ENCODE measurements at regions not wholly inside any gene's neighbourhood (a gene's known extent, or its start where the extent isn't known, plus 50 kb on each side); places are given as distances from the start of the nearest gene placed in this dataset.
"Not testable (repeated sequence)": the region's sequence is repeated elsewhere in the genome, so short reads cannot be mapped to it uniquely, and the experiment has no call there.

DNA sequence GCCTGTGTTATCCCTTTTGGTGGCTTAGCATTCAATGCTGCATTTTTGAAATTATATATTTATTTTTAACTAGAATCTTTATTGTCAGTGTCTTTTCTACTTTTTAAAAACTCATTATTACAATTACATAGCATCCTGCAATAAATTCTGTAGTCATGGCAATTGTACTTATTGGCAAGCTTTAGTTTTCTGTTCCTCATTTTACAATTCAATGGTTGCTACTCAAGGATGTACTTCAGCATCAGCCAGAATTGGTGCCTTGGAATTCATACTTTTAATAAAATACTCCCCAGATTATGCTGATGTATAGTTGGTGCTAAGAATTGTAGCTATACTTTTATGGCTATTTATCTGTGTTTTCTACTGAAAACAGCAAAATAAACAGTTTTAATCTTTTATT, 1756.8 kb upstream of the SEL1L start:
- DNase-seq: no peak
- Histone ChIP-seq H3K27me3 (no peaks in the 10 kb centered on the region), H3K4me3 (no peak overlapping the region), H3K4me1 (no peaks in the 10 kb centered on the region), H3K27ac (no peak overlapping the region), H3K36me3 (no peaks in the 10 kb centered on the region), H3K9me3 (no peaks in the 10 kb centered on the region)
- intact Hi-C loops (cut with DNase I): no loop called here
- ATAC-seq: no peak
- TF ChIP-seq, protein P1, sequence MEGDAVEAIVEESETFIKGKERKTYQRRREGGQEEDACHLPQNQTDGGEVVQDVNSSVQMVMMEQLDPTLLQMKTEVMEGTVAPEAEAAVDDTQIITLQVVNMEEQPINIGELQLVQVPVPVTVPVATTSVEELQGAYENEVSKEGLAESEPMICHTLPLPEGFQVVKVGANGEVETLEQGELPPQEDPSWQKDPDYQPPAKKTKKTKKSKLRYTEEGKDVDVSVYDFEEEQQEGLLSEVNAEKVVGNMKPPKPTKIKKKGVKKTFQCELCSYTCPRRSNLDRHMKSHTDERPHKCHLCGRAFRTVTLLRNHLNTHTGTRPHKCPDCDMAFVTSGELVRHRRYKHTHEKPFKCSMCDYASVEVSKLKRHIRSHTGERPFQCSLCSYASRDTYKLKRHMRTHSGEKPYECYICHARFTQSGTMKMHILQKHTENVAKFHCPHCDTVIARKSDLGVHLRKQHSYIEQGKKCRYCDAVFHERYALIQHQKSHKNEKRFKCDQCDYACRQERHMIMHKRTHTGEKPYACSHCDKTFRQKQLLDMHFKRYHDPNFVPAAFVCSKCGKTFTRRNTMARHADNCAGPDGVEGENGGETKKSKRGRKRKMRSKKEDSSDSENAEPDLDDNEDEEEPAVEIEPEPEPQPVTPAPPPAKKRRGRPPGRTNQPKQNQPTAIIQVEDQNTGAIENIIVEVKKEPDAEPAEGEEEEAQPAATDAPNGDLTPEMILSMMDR (IDR thresholded peaks at IDR 0.05): no peak

DNA sequence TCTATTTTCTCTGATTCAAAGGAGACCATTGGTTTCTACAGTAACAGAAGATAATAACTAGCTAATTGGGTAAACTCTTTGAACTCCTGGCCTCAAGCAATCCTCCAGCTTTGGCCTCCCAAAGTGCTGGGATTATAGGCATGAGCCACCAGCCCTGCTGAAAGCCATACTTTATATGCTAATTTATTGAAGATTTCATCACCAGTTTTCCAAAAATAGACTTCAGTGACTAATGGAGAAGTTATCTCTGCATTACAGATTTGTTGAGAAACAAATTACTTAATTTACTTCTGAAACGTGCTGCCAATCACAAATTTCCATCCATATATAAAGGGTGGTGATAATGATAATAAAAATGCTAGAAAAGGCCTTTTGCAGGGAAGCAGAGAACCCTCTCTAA, 1758.1 kb upstream of the SEL1L start:
- no peaks in the 10 kb centered on the region for H3K4me1 ChIP-seq
- no peak overlapping the region for H3K27ac ChIP-seq
- ATAC-seq: no peak
- H3K9me3 ChIP-seq: no peaks in the 10 kb centered on the region
- DNase-seq: no peak
- no peaks in the 10 kb centered on the region for H3K27me3 ChIP-seq
- no peaks in the 10 kb centered on the region for H3K36me3 ChIP-seq
- intact Hi-C loops (cut with DNase I): no loop called here
- no peak overlapping the region for H3K4me3 ChIP-seq
- TF ChIP-seq, protein P1 (IDR thresholded peaks at IDR 0.05): no peak

DNA sequence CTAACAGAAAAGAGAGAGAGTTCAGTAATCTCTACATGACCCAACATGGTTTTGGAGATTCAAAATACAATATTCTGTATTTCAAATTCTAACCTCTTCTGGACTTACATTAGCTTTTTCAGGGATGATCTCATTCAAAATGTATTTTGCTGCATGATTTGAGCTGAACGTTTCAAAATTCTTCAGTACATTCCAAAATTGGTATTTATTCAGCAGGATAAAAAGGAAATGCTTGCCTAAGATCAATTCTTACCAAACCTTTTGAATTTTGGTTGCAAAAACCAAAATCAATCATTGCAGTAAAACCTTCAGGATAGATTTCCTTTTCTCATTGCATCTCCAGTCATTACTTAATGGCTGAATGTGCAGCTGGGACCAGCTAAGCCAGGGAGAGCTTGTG, 1761.3 kb upstream of the SEL1L start:
- Histone ChIP-seq H3K4me1 (no peaks in the 10 kb centered on the region), H3K27ac (no peak overlapping the region), H3K9me3 (no peaks in the 10 kb centered on the region), H3K27me3 (no peaks in the 10 kb centered on the region), H3K4me3 (no peak overlapping the region), H3K36me3 (no peaks in the 10 kb centered on the region)
- DNase-seq (no peak), ATAC-seq (no peak)
- TF ChIP-seq, protein P1 (IDR thresholded peaks at IDR 0.05): no peak
- intact Hi-C loops (cut with DNase I): no loop called here

DNA sequence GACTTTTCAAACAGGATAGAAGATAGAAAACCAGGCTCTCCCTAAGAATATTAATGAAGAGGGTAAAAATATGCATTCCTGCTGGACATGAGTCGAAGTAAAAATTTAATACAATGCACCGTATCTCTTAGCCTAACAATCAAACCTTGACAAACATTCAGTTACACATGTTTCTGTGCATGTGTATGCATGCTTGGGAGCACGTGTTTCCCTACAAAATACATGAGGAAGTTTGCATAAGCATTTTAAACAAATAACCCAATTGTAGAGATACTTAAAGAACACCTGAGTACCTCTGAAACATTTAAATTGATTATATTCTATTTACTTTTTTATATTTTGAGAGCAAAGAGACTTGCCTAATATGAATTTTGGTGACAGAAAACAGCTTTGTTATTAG, 1763.7 kb upstream of the SEL1L start:
- TF ChIP-seq, protein P1 (IDR thresholded peaks at IDR 0.05): no peak
- H3K4me3 ChIP-seq: no peak overlapping the region
- no peaks in the 10 kb centered on the region for H3K27me3 ChIP-seq
- intact Hi-C loops (cut with DNase I): no loop called here
- no peak overlapping the region for H3K27ac ChIP-seq
- DNase-seq: no peak
- no peaks in the 10 kb centered on the region for H3K4me1 ChIP-seq
- no peaks in the 10 kb centered on the region for H3K9me3 ChIP-seq
- no peak for ATAC-seq
- H3K36me3 ChIP-seq: no peaks in the 10 kb centered on the region

DNA sequence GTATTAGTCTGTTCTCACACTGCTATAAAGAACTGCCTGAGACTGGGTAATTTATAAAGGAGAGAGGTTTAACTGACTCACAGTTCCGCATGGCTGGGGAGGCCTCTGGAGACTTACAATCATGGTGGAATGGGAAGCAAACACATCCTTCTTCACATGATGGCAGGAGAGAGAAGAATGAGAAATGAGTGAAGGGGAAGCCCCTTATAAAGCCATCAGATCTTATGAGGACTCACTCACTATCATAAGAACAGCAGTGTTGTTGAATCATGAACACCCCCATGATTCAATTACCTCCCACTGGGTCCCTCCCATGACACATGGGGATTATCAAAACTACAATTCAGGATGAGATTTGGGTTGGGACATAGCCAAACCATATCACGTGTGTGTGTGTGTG, 1764.4 kb upstream of the SEL1L start:
- H3K9me3 ChIP-seq; H3K27me3 ChIP-seq; H3K27ac ChIP-seq; H3K36me3 ChIP-seq; H3K4me3 ChIP-seq; H3K4me1 ChIP-seq; DNase-seq; ATAC-seq; intact Hi-C loops (cut with DNase I): not testable (repeated sequence)

DNA sequence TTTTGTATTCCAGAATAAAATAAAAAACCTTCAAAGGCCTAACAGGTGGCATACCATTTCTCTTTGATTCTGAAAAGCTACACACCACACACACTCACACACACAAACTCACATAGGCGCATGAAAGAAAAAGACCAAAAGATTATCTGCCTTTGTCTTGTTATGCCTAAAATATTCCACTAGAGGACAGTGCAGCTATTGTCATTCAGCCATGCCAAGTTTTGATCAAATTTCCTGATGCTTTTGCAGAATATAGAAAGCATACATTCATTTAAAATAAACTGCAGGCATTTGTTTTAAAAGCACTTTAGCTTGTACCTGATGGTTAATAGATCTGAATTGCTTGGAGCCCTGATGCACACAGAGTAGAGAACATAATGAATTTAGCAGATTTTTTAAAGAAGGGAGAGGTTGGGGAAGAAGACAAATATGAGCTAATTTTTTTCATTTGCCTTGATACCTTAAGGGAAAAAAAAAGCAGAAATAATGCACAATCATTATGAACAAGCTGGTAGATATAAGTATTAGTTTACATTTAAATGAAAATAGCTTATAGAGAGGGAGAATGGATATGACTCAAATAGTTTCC, 1766.9 kb upstream of the SEL1L start:
- H3K9me3 ChIP-seq: no peaks in the 10 kb centered on the region
- H3K36me3 ChIP-seq: no peaks in the 10 kb centered on the region
- no peak for ATAC-seq
- intact Hi-C loops (cut with DNase I): no loop called here
- no peaks in the 10 kb centered on the region for H3K27me3 ChIP-seq
- H3K27ac ChIP-seq: no peak overlapping the region
- TF ChIP-seq, protein P1 (IDR thresholded peaks at IDR 0.05): peak; percentile 75
- DNase-seq: no peak
- no peaks in the 10 kb centered on the region for H3K4me1 ChIP-seq
- no peak overlapping the region for H3K4me3 ChIP-seq
